H1 (cell line): ENCODE measurements at regions not wholly inside any gene's neighbourhood (a gene's known extent, or its start where the extent isn't known, plus 50 kb on each side); places are given as distances from the start of the nearest gene placed in this dataset.

ENCODE experiments used
- ATF3 ChIP-seq: IDR thresholded peaks from 2 replicates; pipeline ENCODE4 v1.6.1; 2011; ENCODE audit warnings: low read depth, mild to moderate bottlenecking, low read length; ENCODE audit not compliant: insufficient read depth
- POLR2A ChIP-seq, 2 experiments: IDR thresholded peaks; 1 replicate in 1 of 2; 2 replicates in 1 of 2; pipeline ENCODE4 v1.6.1; 2011; ENCODE audit warnings: low read depth in 2 of 2, low read length in 2 of 2, mild to moderate bottlenecking in 2 of 2; ENCODE audit errors: control extremely low read depth in 1 of 2
- POLR2AphosphoS5 ChIP-seq: IDR thresholded peaks from 2 replicates; pipeline ENCODE4 v1.6.1; 2011; ENCODE audit warnings: low read depth, low read length
- SIX5 ChIP-seq: IDR thresholded peaks from 2 replicates; pipeline ENCODE4 v1.6.1; 2011; ENCODE audit warnings: mild to moderate bottlenecking, low read depth, low read length

GRCh38 chr22:34604312-34604711 lies 461.6 kb upstream of the ISX start:
- TF ChIP-seq POLR2A (IDR thresholded peaks at IDR 0.05; ENCODE audit: control extremely low read depth in 1 of 2, low read depth in 2 of 2, low read length in 2 of 2) (no peak), POLR2AphosphoS5 (no peak), ATF3 (no peak), SIX5 (no peak)
